ENCODE measurements at regions not wholly inside any gene's neighbourhood (a gene's known extent, or its start where the extent isn't known, plus 50 kb on each side); places are given as distances from the start of the nearest gene placed in this dataset.
"Not testable (repeated sequence)": the region's sequence is repeated elsewhere in the genome, so short reads cannot be mapped to it uniquely, and the experiment has no call there.

DNA sequence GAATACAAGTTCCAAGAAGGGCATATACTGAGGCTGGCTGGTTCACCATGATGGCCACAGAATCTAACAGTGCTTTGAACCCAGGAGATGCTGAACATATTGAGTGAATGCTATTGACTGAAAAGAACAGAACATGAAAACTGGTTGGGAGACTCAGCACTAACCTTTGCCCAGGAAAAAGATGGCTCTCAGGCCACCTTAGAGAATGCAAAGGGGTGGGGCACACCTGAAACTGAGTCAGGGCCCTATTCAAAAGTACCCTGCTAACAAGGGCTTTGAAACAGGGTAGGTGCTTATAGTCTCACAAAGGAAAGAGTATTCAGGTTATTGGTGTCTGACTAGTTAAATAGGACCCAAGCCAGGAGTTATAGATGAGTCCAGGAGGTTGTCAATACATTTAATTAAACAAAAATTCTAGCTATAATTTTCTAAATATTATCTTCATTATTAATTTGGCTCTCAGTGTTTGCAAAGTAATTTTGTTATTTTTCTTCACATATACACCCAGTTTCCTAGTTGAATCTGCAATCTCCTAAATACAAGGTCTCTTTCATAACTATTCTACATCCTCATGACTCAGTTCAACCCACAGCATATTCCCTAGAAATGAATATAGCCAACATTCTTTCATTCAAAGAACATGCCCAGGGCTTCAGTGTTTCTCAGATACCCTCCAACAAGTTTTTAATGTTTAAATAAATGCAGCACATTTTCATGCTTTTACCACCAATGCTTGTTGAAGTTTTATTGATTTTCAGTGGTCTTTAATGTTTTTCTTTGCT lies 144.2 kb upstream of the RAPGEF2 start:
- TF ChIP-seq, protein P1, sequence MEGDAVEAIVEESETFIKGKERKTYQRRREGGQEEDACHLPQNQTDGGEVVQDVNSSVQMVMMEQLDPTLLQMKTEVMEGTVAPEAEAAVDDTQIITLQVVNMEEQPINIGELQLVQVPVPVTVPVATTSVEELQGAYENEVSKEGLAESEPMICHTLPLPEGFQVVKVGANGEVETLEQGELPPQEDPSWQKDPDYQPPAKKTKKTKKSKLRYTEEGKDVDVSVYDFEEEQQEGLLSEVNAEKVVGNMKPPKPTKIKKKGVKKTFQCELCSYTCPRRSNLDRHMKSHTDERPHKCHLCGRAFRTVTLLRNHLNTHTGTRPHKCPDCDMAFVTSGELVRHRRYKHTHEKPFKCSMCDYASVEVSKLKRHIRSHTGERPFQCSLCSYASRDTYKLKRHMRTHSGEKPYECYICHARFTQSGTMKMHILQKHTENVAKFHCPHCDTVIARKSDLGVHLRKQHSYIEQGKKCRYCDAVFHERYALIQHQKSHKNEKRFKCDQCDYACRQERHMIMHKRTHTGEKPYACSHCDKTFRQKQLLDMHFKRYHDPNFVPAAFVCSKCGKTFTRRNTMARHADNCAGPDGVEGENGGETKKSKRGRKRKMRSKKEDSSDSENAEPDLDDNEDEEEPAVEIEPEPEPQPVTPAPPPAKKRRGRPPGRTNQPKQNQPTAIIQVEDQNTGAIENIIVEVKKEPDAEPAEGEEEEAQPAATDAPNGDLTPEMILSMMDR (IDR thresholded peaks at IDR 0.05): no peak
- no peak for TF ChIP-seq EP300 (IDR thresholded peaks at IDR 0.05)
- TF ChIP-seq POLR2A (IDR thresholded peaks at IDR 0.05): no peak
- H3K27me3 ChIP-seq: no peaks in the 10 kb centered on the region
- peaks cover 0 to 3% (median 0%) of the 10 kb centered on the region in 4 donors for H3K4me1 ChIP-seq
- H3K4me3 ChIP-seq: no peak overlapping the region
- no peaks in the 10 kb centered on the region for H3K36me3 ChIP-seq
- H3K9me3 ChIP-seq: no peaks in the 10 kb centered on the region
- no peak overlapping the region for H3K27ac ChIP-seq
- DNase-seq (ENCODE audit: low spot score in 2 of 2): no peak

DNA sequence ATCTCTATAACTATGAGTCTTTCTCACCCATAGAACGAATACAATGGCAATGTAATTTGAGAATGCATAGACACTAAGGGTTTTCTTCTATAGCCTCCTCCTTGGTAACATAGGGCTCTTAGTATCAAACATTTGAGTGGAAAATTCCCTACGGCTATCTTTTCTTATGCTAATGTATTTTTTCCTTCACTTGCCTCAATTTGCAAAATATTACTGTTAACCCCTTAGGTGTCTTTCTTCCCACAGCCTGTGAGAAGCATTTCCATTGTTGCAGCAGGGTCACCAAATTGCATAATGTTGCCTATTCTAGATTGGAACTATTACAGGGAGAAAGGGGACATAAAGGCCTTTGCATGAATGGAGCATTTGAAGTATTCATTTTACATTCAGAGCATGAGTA lies 140.5 kb upstream of the RAPGEF2 start:
- H3K36me3 ChIP-seq: no peaks in the 10 kb centered on the region
- H3K9me3 ChIP-seq: no peaks in the 10 kb centered on the region
- 33% methylated on average over 2 of the region's 2 CpGs for WGBS, 2 donors
- peaks cover 0 to 3% (median 0%) of the 10 kb centered on the region in 4 donors for H3K4me1 ChIP-seq
- H3K27ac ChIP-seq: peak overlapping the region in 1 of 4 donors; percentile 23
- H3K27me3 ChIP-seq: no peaks in the 10 kb centered on the region
- TF ChIP-seq, protein P1 (IDR thresholded peaks at IDR 0.05): no peak
- TF ChIP-seq EP300 (IDR thresholded peaks at IDR 0.05) (no peak), POLR2A (IDR thresholded peaks at IDR 0.05) (no peak)
- no peak overlapping the region for H3K4me3 ChIP-seq
- no peak for DNase-seq (ENCODE audit: low spot score in 2 of 2)

DNA sequence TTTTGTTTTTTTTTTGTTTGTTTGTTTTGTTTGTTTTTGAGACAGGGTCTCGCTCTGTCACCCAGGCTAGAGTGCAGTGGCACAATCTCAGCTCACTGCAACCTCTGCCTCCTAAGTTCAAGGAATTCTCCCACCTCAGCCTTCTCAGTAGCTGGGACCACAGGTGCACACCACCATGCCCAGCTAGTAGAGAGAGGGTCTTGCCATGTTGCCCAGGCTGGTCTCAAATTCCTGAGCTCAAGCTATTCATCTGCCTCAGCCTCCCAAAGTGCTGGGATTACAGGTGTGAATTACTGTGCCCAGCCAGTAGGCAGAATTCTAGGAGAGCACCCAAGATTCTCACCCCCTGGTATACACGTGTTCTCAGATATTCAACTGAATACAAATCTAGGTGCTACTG lies 139.6 kb upstream of the RAPGEF2 start:
- not testable (repeated sequence) for DNase-seq (ENCODE audit: low spot score in 2 of 2); H3K4me1 ChIP-seq; H3K27me3 ChIP-seq; H3K9me3 ChIP-seq; H3K36me3 ChIP-seq; H3K27ac ChIP-seq; H3K4me3 ChIP-seq
- WGBS, 2 donors: 90 to 92% methylated on average over 2 of the region's 2 CpGs

DNA sequence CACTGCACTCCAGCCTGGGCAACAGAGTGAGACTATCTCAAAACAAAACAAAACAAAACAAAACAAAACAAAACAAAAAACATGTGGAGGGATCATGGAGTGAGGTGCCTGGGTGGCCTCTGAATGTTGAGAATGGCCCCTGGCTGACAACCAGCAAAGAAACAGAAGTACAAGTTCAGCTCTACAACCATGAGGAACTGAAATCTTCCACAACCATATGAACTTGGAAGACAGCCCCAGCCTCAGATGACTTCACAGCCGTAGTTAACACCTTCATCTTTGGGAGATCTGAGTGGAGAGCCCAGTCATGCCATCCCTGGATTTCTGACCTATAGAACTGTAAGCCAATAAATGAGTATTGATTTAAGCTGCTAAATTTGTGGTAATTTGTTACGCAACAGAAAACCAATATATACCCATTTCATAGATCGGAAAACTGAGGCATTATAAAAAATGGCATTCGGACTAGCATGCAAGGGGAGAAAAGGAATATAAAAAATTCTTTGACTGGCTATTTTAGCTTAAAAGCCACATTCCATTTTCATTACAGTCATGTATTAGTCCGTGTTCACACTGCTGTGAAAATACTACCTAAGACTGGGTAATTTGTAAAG lies 138.7 kb upstream of the RAPGEF2 start:
- Histone ChIP-seq H3K27me3 (no peaks in the 10 kb centered on the region), H3K36me3 (no peaks in the 10 kb centered on the region), H3K4me3 (no peak overlapping the region), H3K4me1 (peaks cover 0 to 3% (median 0%) of the 10 kb centered on the region in 4 donors), H3K9me3 (no peaks in the 10 kb centered on the region), H3K27ac (no peak overlapping the region)
- 92 to 96% methylated on average over 5 of the region's 5 CpGs for WGBS, 2 donors
- no peak for DNase-seq (ENCODE audit: low spot score in 2 of 2)
- TF ChIP-seq, protein P1 (IDR thresholded peaks at IDR 0.05): no peak
- no peak for TF ChIP-seq EP300 (IDR thresholded peaks at IDR 0.05)
- no peak for TF ChIP-seq POLR2A (IDR thresholded peaks at IDR 0.05)

DNA sequence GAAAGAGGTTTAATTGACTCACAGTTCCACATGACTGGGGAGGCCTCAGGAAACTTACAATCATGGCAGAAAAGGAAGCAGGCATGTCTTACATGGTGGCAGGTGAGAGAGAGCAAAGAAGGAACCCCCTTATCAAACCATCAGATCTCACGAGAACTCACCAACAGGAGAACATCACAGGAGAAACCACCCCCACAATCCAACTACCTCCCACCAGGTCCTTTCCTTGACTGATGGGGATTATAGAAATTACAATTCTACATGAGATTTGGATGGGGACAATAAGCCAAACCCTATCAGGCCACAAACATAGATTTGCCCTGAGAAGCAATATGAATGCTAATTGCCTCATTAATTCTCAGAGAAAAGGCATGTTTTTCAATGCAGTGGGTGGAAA lies 138.2 kb upstream of the RAPGEF2 start:
- H3K27ac ChIP-seq: no peak overlapping the region
- H3K9me3 ChIP-seq: no peaks in the 10 kb centered on the region
- no peak overlapping the region for H3K4me3 ChIP-seq
- WGBS, 2 donors: 100% methylated on average over 1 of the region's 1 CpG
- TF ChIP-seq EP300 (IDR thresholded peaks at IDR 0.05) (no peak), POLR2A (IDR thresholded peaks at IDR 0.05) (no peak)
- TF ChIP-seq, protein P1 (IDR thresholded peaks at IDR 0.05): no peak
- no peaks in the 10 kb centered on the region for H3K27me3 ChIP-seq
- H3K36me3 ChIP-seq: no peaks in the 10 kb centered on the region
- no peak for DNase-seq (ENCODE audit: low spot score in 2 of 2)
- H3K4me1 ChIP-seq: peaks cover 0 to 3% (median 0%) of the 10 kb centered on the region in 4 donors
